GM21786 (cell line): ENCODE measurements at regions not wholly inside any gene's neighbourhood (a gene's known extent, or its start where the extent isn't known, plus 50 kb on each side); places are given as distances from the start of the nearest gene placed in this dataset.
"Not testable (repeated sequence)": the region's sequence is repeated elsewhere in the genome, so short reads cannot be mapped to it uniquely, and the experiment has no call there.

Experiments
- ATAC-seq: cut with Tn5 transposase; IDR thresholded peaks from one replicate; pipeline ENCODE4 v1.9.1; 2021; ENCODE audit not compliant: unreplicated experiment

DNA sequence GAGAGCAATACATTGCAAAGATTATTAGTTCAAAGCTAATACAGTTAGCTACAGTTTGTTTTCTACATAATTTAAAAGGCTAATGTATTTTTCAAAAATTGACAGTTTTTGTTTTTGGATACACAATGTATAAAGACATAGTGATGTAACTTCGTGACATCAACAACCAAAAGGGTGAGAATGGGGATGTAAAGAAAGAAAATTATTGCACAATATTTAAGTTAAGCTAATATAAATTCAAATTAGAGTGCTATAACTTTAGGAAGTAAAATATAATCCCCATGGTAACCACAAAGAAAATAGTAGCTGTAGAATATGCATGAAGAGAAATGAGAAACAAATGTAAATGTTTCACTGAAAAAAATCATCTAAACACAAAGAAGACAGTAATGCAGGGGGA lies 334.4 kb upstream of the DEPDC1 start:
- ATAC-seq: no peak

DNA sequence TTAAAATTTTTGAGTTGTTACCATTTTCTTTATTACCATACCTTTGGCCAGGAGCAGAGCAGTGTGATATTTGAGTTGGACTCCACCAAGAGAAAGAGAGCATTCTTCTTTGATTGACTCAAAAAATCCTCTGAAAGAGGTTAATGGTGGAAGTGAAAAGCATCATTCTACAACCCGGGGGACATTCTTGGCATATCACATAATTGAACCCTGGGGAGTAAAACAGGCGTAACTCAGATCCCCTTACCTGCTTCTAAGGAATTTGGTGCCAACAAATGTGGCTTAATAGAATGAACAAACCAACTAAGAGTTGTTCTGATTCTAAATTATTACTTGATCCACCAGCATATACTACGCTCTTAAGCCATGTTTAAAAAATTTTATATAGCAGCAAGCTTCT lies 351.1 kb upstream of the DEPDC1 start:
- no peak for ATAC-seq

DNA sequence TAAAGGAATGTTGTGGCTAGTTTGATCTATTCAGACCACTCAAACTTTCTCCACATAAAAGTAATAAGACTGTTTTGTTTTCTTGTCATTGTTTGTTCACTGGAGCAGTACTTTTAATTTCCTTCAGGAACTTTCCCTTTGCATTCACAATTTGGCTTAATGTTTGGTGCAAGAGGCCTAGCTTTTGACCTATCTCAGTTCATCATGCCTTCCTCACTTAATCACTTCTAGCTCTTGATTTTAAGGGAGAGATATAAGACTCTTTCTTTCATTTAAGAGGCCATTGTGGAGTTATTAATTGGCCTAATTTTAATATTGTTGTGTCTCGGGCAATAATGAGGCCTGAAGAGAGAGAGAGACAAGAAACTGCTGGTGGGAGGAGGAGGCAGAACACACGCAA lies 371.7 kb upstream of the DEPDC1 start:
- ATAC-seq: no peak

- ATAC-seq: no peak
Measured at GRCh38 chr1:68873144-68873543, 376.3 kb upstream of the DEPDC1 start.

- not testable (repeated sequence) for ATAC-seq
Measured at GRCh38 chr1:68881330-68882194, 384.7 kb upstream of the DEPDC1 start.

DNA sequence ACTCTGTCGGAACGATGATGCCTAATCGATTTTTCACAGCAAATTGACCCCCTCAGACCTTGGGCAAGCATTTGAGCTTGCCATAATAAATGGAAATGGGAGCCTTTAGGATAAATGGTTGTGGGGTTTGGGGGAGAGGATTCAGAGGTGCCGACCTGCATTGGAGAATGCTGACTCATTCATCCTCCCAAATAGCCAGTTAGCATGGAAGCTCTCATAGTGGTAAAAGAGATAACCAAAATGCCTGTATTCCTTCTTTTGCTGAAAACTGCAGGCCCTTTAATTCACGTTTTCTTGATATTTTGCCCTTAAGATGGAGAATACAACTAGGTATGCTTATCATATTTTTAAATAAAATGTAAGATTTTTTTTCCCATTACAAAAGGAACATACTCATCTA lies 392.6 kb upstream of the DEPDC1 start:
- no peak for ATAC-seq

DNA sequence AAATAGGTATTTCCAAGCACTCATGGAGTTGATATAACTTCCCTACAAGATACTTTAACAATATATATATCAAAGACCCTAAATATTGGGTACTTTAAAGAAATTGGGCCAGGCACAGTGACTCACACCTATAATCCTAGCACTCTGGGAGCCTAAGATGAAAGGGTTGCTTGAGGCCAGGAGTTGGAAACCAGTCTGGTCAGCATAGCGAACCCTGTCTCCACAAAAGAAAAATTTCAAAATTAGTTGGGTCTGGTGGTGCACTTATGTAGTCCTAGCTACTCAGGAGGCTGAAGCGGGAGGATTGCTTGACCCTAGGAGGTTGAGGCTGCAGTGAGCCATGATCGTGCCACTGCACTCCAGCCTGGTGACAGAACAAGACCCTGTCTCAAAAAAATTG lies 393.9 kb upstream of the DEPDC1 start:
- ATAC-seq: no peak

DNA sequence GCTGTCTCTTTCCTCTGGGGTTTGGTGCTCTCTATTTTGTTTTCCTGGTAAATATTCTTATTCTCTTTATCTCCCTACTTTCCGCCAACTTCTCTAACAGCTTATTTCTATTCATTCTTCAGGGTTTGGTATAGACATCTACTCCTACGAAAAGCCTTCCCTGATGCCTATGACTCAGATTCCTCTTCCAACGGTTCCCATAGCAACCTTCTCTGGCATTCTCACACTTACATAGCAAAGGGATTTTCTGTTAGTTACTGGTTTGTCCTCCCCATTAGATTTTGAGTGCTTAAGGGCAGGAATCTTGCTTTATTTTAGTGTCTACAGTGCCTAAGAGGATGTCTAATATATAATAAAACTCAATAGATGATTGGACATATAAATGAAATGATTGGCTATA lies 407.6 kb upstream of the DEPDC1 start:
- ATAC-seq: no peak

DNA sequence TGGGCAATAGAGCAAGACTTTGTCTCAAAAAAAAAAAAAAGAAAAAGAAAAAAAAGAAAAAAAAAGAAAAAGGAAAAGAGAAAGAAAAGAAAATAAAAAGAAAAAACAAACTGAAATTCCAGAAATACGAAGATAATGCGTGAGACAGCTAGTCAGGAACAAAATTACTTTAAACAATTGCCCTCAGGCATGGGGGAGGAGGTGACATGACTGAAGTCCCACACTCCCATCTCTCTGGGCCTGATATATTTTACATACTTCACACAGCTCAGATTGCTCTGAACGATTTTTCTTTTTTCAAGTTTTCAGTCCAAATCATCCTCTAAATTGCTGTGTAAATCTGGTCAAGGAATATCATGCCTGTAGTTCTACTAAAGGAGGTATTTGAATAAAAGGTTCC lies 409.5 kb upstream of the DEPDC1 start:
- no peak for ATAC-seq

GRCh38 chr1:68907491-68907890 lies 410.6 kb upstream of the DEPDC1 start:
- no peak for ATAC-seq

- ATAC-seq: no peak
Measured at GRCh38 chr1:68908316-68908715, 411.4 kb upstream of the DEPDC1 start.

DNA sequence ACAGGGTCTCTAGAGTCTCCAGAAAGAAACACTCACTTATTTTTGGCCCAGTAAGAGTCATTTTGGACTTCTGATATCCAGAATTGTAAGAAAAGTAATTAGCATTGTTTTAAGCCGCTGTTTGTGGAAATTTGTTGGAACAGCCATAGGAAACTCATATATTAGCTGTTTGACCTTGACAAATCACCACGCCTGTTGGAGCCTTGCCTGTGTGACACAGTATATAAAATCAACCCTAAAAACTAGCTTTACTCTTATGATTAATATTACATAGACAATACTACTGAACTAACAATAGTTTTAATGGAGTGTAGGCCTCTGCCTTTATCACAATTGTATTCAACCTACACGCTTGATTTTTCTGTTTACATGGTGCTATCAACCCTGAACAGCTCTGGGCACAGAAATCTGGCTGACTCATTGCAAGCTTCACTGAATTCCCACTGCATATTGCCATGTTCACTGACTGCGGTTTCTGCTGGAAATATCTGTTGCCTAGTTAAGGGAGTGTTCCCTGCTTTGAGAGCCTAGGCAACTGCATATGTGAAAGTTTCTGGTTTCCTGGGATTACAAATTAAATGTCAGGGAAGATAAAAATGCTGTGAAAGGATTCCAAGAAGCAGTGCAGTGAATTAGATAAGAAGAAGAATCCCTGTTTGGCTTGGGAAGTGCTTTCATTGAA lies 419.5 kb upstream of the DEPDC1 start:
- ATAC-seq: no peak

DNA sequence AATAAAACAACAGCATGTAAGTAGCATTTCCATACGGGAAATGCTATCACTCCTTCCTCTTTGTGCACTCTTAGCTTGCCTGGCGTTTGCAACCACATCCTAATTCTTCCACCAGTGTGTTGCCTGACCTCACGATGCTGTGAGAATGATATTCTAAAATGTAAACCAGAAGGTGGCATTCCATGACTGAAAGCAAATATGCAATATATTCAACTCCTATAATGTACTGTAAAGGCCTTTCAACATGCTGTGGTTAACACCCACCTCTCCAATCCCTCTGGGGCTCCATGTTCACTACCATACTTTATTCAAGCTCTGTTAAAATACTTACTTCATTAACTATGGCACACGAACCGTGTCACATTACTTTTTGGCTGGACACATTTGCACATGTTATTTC lies 420.6 kb upstream of the DEPDC1 start:
- ATAC-seq: no peak

GRCh38 chr1:68918563-68918962 lies 421.7 kb upstream of the DEPDC1 start:
- ATAC-seq: peak; percentile 77

DNA sequence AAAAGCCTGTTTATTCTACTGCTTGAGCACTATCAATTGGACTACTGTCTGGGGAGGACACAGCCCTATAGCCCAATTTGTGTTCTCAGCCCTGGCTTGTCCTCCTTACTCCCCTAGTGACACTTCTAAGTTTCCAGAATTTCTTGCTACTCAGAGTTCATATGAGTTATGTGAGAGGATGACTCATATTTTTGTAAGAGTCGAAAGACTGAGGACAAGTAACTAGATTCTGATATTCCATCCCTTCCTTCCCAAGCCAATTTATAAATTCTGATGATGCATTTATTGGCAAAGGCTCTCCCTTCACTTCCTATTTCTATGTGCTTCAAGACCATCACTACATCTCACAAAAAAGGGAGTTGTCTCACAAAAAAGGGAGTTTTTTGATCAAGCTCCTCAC lies 422.2 kb upstream of the DEPDC1 start:
- ATAC-seq: no peak

GRCh38 chr1:68923475-68924088 lies 426.7 kb upstream of the DEPDC1 start:
- ATAC-seq: not testable (repeated sequence)

- no peak for ATAC-seq
Measured at GRCh38 chr1:68930101-68930500, 433.2 kb upstream of the DEPDC1 start.

DNA sequence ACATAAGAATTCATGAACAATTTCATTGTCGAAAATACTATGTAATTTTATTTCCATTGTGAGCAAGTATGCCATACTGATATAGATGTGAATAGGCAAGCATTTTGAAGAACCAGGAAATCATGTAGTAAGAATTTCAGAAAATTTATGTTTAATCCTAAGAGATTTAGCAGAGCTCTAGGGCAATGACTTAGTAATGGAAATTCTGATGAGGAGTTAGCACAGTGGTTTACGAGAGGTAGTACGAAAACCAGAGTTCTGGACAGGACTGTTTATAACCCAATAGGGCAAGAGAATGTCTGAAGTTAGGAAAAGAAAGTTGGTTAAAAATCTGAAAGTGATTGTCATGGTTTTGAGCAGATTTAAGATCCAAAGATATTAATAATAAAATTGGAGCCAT lies 439.6 kb upstream of the DEPDC1 start:
- no peak for ATAC-seq

DNA sequence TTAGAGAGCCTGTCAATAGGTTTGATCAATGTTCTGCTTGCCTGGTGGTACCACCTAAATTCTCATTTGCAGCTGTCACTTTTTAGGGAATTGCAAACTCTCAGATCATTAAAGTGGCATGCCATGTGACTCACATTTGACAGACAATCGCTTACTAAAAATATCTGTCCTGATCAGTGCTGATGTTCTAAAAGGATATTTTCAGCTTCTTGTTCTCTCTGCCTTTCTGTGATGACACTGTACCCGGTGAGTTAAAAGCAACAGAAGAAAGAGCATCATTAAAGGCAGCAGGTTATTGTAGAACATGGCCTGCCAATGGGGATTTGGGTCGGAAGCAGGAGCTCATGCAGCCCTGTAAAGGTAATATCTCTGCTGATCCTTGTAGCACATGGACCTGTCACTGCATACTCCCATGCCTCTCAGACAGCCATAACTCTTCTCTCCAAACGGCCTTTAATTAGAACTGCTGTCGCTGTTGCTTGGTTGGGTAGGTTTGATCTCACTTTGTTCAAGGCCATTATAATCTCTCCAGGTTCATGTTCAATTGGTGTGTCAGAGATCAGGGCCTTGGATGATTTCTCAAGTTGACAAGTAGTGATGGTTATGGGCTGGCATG lies 441.3 kb upstream of the DEPDC1 start:
- ATAC-seq: no peak

DNA sequence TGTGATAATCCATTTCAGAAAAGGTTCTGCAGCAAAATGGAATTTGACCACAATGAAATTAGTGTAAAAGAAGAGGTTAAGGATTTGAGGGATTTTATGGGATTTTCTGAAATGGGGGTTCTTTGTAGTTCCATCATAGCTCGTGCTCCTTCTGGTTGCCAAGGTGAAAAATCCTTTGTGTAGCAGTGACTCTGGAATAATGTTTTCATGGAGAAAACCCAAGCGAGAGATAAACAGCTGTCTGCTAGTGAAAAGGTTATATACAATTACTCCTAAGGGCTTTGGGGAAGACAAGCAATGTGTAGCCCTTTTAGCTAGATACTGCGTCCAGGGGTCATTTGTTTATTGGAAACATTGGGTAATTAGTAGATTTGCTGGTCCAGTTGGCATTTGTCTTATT lies 453.2 kb upstream of the DEPDC1 start:
- no peak for ATAC-seq

DNA sequence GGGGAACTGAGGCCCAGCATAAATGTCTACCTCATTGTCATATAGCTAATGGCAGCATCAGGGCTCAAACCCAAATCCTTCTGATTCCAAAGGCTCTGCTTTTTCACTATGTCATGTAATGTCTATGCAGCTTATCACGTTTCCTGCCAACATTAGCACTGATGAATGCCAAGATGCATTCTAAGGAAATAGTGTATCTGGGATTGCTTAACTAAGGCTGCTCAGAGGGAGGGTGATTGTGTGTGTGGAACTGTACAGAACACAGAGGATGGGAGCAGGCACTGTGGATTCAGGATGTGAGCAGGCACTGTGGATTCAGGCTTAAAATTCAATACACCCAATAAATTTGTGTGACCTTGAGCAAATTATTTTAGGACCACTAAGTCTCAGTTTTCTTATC lies 456.4 kb upstream of the DEPDC1 start:
- no peak for ATAC-seq

GRCh38 chr1:68954841-68955240 lies 458.0 kb upstream of the DEPDC1 start:
- no peak for ATAC-seq
